Right lobe of liver (tissue), 6 donors: ENCODE measurements at regions not wholly inside any gene's neighbourhood (a gene's known extent, or its start where the extent isn't known, plus 50 kb on each side); places are given as distances from the start of the nearest gene placed in this dataset.
"Not testable (repeated sequence)": the region's sequence is repeated elsewhere in the genome, so short reads cannot be mapped to it uniquely, and the experiment has no call there.

Source experiments
- ATAC-seq, 4 donors: fragments of 200-7000 bp; cut with Tn5 transposase; one replicate each; pipeline ENCODE4 v1.9.1; 2020; ENCODE audit warnings: mild to moderate bottlenecking in 4 of 4, moderate library complexity in 4 of 4
- DNase-seq, 3 donors: peaks; one replicate each; pipeline ENCODE4 v3.0.0-alpha.2; 2020
- H3K27ac ChIP-seq, 3 donors: fragments of 200-600 bp; one replicate each; pipeline ENCODE4 v1.8.0; 2022
- H3K27me3 ChIP-seq, 2 donors: fragments of 200-600 bp; one replicate each; pipeline ENCODE4 v1.8.0; 2022
- H3K36me3 ChIP-seq, 4 donors: fragments of 200-600 bp; sonication (generic) in 1 of 4; one replicate each; pipeline versions ENCODE4 v1.5.1 to v1.8.0; 2017 to 2022; ENCODE audit warnings: control low read depth in 1 of 4
- H3K4me1 ChIP-seq, 4 donors: fragments of 200-600 bp; sonication (generic) in 1 of 4; one replicate each; pipeline versions ENCODE4 v1.5.1 to v1.8.0; 2017 to 2022; ENCODE audit warnings: control low read depth in 1 of 4
- H3K4me3 ChIP-seq, 3 donors: fragments of 200-600 bp; one replicate each; pipeline ENCODE4 v1.8.0; 2022
- H3K9me3 ChIP-seq, 4 donors: fragments of 200-600 bp; sonication (generic) in 1 of 4; one replicate each; pipeline versions ENCODE4 v1.5.1 to v1.8.0; 2017 to 2022; ENCODE audit warnings: control low read depth in 1 of 4
- CTCF ChIP-seq, 4 donors: fragments of 200-600 bp in 3 of 4; fragments of 450-650 bp in 1 of 4; IDR thresholded peaks; one replicate each; pipeline versions ENCODE4 v1.5.1 to v1.8.0; 2016 to 2022; ENCODE audit warnings: antibody characterized with exemption in 4 of 4, mild to moderate bottlenecking in 2 of 4
- POLR2A ChIP-seq: fragments of 450-650 bp; IDR thresholded peaks from one replicate; pipeline ENCODE4 v1.6.1; 2017; ENCODE audit warnings: antibody characterized with exemption, mild to moderate bottlenecking
- WGBS: methylation state at CpG from one replicate; pipeline ENCODE4 v1.1.6; 2018; ENCODE audit warnings: low coverage, low lambda C conversion rate; ENCODE audit not compliant: insufficient coverage; ENCODE audit errors: missing lambda C conversion rate; 5-methylcytosine and 5-hydroxymethylcytosine counted together
- intact Hi-C, 2 donors: fragments of 100-400 bp; cut with DNase I; formaldehyde crosslinking; loops; one replicate each; pipeline versions ENCODE4 v1.11.2 to v1.14.1; 2022
- donor health status: DM: no; HTN: yes; CAD: no.
- donor health status: DM: no; HTN: no; CAD: no.
- donor health status: DM: no; HTN: no; CAD: no.
- donor health status: DM: no; HTN: yes; CAD: no.
- donor health status: DM: no; HTN: yes; CAD: no.

GRCh38 chr1:185393815-185394214, 76.8 kb upstream of the IVNS1ABP start:
- H3K4me3 ChIP-seq, result no peak overlapping the region
- H3K27me3 ChIP-seq, result no peaks in the 10 kb centered on the region
- no peaks in the 10 kb centered on the region for H3K36me3 ChIP-seq
- ATAC-seq (no peak), DNase-seq (no peak)
- TF ChIP-seq CTCF (IDR thresholded peaks at IDR 0.05) (no peak), POLR2A (no peak)
- H3K27ac ChIP-seq, result no peak overlapping the region
- intact Hi-C loops, result no loop called here
- WGBS, result 79% methylated on average over 2 of the region's 2 CpGs
- H3K9me3 ChIP-seq, result no peaks in the 10 kb centered on the region
- H3K4me1 ChIP-seq, result no peaks in the 10 kb centered on the region

GRCh38 chr1:185393205-185393604, 76.2 kb upstream of the IVNS1ABP start:
- 77% methylated on average over 4 of the region's 4 CpGs for WGBS
- TF ChIP-seq CTCF (IDR thresholded peaks at IDR 0.05), result no peak
- TF ChIP-seq POLR2A, result no peak
- no peaks in the 10 kb centered on the region for H3K27me3 ChIP-seq
- H3K36me3 ChIP-seq, result no peaks in the 10 kb centered on the region
- ATAC-seq (no peak), DNase-seq (no peak)
- H3K27ac ChIP-seq, result no peak overlapping the region
- intact Hi-C loops, result no loop called here
- H3K9me3 ChIP-seq, result no peaks in the 10 kb centered on the region
- no peaks in the 10 kb centered on the region for H3K4me1 ChIP-seq
- H3K4me3 ChIP-seq, result no peak overlapping the region

GRCh38 chr1:185388815-185389214, 71.8 kb upstream of the IVNS1ABP start:
- intact Hi-C loops, result no loop called here
- Histone ChIP-seq H3K4me1 (no peaks in the 10 kb centered on the region), H3K27me3 (no peaks in the 10 kb centered on the region), H3K36me3 (no peaks in the 10 kb centered on the region), H3K27ac (no peak overlapping the region), H3K4me3 (no peak overlapping the region), H3K9me3 (no peaks in the 10 kb centered on the region)
- no peak for ATAC-seq
- TF ChIP-seq CTCF (IDR thresholded peaks at IDR 0.05), result no peak
- TF ChIP-seq POLR2A, result no peak
- DNase-seq, result no peak

GRCh38 chr1:185388346-185388745, 71.3 kb upstream of the IVNS1ABP start:
- intact Hi-C loops, result no loop called here
- Histone ChIP-seq H3K36me3 (no peaks in the 10 kb centered on the region), H3K9me3 (no peaks in the 10 kb centered on the region), H3K27me3 (no peaks in the 10 kb centered on the region), H3K4me1 (no peaks in the 10 kb centered on the region), H3K27ac (no peak overlapping the region), H3K4me3 (no peak overlapping the region)
- DNase-seq, result no peak
- TF ChIP-seq CTCF (IDR thresholded peaks at IDR 0.05), result no peak
- TF ChIP-seq POLR2A, result no peak
- no peak for ATAC-seq

GRCh38 chr1:185385991-185386390, 68.9 kb upstream of the IVNS1ABP start:
- WGBS, result 80% methylated on average over 2 of the region's 2 CpGs
- H3K4me3 ChIP-seq, result no peak overlapping the region
- DNase-seq (no peak), ATAC-seq (no peak)
- no peaks in the 10 kb centered on the region for H3K9me3 ChIP-seq
- H3K36me3 ChIP-seq, result no peaks in the 10 kb centered on the region
- intact Hi-C loops, result no loop called here
- no peaks in the 10 kb centered on the region for H3K27me3 ChIP-seq
- TF ChIP-seq POLR2A, result no peak
- no peak for TF ChIP-seq CTCF (IDR thresholded peaks at IDR 0.05)
- H3K27ac ChIP-seq, result no peak overlapping the region
- no peaks in the 10 kb centered on the region for H3K4me1 ChIP-seq

GRCh38 chr1:185383805-185384204, 66.8 kb upstream of the IVNS1ABP start:
- H3K4me3 ChIP-seq, ATAC-seq, H3K9me3 ChIP-seq, H3K36me3 ChIP-seq, H3K27me3 ChIP-seq, H3K4me1 ChIP-seq, intact Hi-C loops, H3K27ac ChIP-seq, DNase-seq: not testable (repeated sequence)
- no CpG with 5 or more reads among the region's 6 CpGs for WGBS
